SKM-1 treated with dmso at 0.1 percent for 144 hours (cell line): ENCODE measurements at regions not wholly inside any gene's neighbourhood (a gene's known extent, or its start where the extent isn't known, plus 50 kb on each side); places are given as distances from the start of the nearest gene placed in this dataset.
A peak's percentile ranks its signal among the peaks of the same experiment; 100 is the strongest.

Experiments used
- DNase-seq: peaks from one replicate; lab custom pipeline; 2025; ENCODE audit not compliant: unreplicated experiment; lab: John Stamatoyannopoulos, UW

DNA sequence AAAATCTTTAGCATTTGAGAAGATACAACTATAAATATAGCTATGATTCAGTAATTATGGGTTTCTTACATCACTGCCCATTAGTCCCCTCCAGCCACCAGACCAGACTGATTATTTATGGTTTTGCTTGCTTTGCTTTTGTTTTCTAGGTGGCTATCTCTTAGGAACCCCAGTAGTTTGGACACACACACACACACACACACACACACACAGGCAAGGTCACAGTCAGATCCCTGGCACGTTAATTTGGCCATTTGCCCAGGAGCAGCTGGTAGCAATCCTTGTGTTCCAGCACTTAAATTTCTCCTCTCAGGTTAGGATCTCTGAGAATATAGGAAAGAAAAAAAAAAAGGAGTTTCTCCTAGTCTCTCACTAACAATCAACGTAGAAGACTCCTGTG, 90.2 kb upstream of the RESF1 start:
- DNase-seq: no peak

DNA sequence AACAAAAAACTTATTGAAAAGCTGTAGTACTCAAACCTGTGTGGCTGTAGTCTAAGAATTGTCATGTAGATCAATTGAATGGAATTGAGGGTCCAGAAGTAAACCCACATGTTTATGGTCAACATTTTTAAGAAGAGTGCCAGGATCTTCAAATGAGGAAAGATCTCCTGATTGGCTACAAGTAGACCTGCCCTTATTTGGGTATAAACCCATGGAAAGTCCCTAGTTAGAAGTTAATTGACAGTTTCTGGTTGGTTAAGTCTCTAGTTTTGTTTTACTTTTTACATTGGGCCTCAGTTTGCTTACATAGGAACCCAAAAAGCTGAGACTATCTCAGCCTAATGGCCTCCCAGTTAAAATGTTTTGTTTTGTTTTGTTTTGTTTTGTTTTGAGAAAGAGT, 91.9 kb upstream of the RESF1 start:
- no peak for DNase-seq

DNA sequence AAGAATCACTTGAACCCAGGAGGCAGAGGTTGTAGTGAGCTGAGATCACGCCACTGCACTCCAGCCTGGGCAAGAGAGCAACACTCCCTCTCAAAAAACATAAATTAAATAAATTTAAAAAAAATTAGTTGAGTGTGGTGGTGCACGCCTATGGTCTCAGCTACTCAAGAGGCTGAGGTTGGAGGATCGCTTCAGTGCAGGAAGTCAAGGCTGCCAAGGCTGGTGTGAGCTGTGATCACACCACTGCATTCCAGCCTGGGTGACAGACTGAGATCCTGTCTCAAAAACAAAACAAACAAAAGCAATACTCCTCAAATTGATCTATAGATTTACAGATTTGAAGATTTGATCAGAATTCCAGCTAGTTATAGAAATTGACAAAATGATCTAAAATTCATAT, 92.7 kb upstream of the RESF1 start:
- DNase-seq: no peak

DNA sequence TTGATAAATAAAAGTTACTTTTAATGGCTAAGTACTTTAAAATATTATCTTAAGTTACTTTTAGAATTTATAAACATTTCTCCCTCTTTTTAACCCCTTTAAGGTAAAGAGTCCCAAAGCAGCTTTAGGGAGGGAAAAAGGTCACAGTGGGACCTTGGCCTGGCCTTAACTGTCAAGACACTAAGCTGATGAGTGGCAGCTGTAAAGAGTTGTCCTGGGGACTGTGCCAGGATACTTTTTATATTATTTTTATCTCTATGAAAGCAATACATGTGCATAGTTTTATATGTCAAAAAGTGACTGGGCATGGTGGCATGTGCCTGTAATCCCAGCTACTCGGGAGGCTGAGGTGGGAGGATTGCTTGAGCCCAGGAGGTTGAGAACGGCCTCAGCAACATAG, 94.2 kb upstream of the RESF1 start:
- no peak for DNase-seq

DNA sequence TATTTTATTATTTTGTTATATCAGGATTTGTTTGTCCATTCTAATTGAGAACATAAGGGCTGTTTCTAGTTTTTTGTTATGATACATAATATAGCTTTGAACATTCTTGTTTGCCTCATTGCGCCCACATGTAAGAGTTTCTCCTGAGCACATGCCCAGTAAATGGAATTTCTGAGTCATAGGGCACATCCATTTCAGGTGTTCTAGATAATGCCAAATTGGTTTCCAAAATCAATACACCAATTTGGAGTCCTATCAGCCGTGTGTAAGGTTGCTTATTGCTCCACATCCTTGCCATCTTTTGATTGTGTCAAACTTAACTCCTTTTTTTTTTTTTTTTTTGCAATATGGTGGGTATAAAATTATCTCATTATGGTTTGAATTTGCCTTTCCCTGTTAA, 97.9 kb upstream of the RESF1 start:
- DNase-seq: no peak

DNA sequence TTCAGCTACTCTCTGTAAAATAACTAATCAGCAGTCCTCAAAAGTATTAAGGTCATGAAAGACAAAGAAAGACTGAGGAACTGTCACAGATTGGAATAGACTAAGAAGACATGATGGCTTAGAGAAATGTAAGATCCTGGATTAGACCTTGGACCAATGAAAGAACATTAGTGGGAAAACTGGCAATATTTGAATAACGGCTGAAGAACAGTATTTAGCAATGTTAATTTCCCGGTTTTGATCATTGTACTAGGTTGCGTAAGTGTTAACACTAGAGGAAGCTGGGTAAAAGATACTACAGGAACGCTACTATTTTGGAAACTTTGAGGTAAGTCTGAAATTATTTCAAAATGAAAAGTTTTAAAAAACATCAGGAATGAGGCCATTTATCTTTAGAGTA, 98.8 kb upstream of the RESF1 start:
- DNase-seq: no peak

DNA sequence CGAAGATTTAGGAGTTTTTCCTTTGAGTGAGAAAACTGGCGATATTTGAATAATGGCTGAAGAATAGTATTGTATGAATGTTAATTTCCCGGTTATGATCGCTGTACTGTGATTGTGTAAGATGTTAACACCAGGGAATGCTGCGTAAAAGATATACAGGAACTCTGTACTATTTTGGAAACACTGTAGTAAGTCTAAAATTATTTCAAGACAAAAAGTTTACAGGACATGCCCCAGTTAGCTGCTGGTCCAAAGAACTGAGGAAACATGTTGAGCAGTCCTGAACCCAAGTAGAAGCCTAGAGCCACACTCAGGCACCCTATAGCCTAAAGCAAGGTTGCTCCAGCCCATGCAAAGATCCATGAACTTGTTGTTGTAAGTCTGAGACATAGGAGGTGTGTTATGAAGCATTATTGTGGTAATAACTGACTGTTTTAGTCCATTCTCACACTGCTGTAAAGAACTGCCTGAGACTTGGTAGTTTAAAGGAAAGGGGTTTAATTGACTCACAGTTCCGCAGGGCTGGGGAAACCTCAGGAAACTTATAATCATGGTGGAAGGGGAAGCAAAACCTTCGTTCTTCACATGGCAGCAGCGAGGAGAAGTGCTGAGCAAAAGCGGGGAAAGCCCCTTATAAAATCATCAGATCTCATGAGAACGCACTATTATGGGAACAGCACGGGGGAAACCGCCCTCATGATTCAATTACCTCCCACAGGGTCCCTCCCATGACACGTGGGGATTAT, 99.8 kb upstream of the RESF1 start:
- no peak for DNase-seq

DNA sequence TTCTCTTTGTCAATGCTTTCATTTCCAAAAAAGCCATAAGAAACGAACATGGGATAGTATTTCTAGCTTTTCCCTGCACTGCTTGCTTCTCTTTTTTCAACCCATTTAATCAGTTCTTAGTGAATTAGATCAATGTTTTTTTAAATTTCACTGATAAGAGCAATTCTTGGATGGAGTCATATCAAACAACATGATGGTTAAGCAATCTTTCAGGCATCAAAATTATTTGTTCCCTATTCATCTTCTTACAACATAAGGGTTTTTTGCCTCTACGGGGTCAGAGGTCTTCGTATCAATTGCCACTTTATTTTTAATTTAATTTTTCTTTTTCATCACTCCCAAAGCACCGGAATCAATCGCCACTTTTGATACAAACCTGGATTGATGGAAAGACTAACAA, 103.8 kb upstream of the RESF1 start:
- no peak for DNase-seq

DNA sequence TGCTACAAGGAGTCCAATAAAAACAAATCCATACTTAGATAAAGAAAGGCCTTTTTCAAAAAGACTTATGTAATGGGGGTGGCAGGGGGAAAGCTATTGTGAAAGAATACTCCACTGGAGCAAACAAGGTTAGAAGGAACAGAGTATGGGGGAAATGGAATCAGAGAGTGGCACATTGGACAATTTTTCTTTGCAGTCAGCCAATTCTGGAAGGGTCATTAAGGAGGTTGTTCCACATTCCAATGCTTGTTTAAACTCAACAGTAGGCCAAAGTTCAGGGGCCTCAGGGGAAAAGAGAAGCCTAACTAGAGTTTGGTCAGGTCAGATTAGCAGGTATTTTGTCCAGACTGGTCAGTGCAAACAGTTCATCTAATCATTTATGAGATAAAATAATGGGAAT, 105.2 kb upstream of the RESF1 start:
- peak; percentile 34 for DNase-seq

DNA sequence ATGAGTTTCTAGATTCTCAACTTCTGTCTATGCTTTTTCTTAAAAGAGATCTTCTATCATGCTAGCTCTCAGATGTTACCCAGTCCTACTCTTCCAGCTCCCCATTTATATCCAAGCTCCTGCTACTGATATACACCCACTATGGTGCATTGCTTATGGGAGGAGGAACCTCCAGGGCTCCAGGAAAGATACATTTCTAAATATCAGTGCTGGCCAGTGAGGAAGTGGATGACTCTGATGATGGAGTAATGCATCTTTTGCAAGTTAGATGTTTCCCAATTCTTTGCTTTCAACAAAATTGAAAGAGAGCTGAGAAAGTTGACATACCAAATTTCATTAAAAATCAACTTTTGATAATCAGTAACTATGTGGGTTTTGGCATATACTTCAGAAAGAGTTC, 105.7 kb upstream of the RESF1 start:
- DNase-seq: peak; percentile 64

DNA sequence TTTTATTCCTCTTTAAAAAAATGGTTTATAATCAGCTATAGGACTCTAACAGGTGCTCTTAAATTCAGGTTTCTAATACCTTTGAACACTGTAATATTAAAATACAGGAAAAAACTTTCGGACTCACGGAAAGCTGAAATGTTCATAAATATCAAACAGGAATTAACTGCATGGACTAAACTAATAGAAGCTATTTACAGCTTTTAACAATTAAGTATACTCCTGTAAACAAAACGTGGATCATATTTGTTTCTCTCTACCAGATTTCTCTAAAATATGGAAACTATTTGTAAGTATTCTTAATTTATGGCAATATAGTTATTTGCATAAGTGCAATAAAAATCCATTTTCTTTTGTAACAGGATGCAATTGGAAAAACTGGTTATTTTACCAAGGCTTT, 108.9 kb upstream of the RESF1 start:
- DNase-seq: no peak

DNA sequence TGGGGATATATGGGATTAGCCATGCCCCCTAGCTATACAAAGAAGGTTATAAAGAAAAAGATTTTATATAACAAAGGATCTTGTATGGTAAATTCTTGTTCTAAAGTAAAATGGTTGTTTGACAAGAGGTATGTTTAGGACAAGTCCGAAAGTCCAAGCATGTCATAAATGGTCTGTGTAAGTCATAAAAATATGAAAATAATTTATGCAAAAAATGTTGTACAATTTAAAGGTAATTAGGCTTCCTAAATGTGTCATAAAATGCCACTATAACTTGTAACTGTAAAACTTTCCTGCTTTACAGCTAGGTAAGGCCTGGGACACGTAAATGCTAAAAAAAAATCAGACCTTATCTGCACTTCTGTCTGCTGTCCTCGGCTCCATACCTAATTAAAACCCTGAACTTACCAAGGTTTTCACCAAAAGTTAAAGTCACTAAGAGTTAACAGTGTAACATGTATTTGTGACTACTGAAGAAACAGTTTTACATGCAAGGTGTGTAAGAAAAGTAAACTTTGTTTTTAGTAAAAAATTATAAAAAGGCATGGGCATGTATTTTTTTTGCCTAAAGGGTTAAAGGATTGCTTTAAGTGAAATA, 110.0 kb upstream of the RESF1 start:
- DNase-seq: no peak

DNA sequence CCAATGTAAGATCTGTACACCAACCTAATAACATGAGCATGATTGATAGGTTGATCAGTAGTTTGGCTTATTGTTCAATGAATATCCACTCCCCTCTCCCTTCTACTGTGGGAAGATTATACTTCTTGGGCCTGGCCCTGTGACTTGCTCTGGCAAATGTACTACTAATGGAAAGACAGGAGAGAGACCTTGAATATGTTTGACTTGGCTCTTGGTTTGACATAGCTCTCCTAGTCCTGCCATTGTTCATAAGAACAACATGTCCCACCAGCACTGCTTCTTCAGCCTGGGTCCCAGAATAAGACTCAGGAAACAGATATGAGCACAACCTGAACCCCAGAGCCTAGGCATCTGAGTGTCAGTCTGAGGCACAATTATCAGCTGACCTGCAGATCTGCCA, 112.8 kb upstream of the RESF1 start:
- DNase-seq: no peak

DNA sequence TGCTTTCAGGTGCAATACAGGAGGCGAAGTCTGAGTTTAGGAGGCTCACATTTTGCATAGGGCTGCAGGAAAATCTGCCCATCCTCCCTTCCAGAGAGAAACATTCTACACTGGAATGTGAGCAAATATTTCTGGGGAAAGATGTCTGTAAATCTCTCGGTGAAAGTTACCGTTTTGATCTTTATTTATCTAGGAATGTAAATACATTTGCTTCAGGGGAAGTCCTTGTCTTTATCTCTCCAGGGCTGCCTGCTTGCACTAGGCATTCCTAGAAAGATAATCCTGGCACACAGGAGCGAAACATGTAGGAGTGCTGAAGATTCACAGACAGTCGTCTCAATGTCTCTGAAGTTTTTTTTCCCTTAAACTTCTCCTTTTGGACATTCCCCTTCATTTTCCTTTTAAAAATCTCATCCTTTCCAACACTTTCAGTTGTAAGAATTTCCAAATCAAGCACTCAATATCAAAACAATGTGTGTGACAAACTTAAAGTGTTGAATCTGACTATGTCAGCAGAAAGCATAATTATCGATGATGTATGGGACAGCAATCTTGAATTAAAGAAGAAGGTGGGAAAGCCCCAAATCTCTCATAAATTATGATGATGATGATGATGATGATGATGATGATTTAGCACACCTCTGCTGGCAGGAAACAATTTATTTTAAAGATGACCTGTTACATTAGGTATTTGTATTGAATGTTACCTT, 113.4 kb upstream of the RESF1 start:
- DNase-seq: no peak

DNA sequence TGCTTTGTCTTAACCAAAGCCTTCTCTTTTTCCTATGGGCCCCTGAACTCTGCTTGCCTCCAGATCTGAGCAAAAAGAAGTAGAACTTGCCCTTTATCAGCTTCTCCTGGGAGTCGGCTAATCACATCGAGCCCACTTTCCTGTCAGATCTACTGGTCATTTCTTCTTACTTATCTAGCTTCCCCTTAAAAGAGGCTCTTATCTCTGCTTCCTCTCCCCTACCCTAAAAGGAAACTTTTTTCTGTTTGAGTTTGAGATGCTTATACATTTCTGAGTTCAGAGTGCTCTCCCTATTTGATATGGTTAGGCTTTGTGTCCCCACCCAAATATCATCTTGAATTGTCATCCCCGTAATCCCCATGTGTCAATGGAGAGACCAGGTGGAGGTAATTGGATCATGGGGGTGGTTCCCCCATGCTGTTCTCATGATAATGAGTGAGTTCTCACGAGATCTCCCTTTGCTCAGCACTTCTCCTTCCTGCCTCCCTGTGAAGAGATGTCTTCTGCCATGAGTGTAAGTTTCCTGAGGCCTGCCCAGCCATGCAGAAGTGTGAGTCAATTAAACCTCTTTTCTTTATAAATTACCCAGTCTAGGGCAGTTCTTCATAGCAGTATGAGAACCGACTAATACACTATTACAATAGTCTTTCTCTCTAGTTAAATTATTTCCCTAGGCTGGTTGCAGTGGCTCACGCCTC, 114.7 kb upstream of the AMN1 start:
- DNase-seq: no peak

DNA sequence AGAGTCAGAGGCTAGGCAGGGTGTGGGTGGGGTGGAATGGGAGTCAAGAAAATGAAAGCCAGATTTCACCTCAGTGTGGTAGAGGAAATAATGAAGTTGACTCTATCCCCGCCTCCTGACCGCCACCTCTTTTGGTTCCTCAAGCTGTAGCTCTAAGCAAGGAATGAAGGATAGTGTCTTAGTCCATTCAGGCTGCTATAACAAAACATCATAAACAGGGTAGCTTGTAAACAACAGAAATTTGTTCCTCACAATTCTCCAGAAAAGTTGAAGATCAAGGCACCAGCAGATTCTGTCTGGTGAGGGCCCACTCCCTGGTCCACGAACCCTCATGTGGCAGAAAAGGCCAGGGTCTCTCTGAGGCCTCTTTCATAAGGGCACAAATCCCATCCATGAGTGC, 109.1 kb upstream of the AMN1 start:
- DNase-seq: no peak

DNA sequence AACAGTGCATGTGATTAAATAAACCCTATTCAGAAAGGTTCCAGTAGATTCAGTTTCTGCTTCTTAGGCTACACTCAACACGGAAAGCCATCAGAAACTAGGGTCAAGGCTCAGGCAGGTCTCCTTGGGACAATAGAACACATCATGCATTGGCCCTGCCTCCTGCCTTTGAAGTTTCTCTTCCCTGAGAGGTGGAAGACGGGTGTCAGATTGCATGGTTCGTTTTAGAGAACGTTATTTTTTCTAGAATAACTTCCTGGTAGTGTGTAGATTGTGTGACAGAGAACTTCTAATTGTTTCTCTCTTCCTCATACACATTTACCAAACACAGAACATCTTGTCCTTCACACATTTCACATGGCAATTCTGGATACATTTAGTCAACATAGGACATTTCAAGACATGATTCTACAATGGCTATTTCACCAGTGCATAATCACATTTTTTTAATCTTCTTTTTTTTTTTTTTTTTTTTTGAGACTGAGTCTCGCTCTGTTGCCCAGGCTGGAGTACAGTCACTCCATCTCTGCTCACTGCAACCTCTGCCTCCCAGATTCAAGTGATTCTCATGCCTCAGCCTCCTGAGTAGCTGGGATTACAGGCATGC, 106.6 kb upstream of the AMN1 start:
- no peak for DNase-seq

DNA sequence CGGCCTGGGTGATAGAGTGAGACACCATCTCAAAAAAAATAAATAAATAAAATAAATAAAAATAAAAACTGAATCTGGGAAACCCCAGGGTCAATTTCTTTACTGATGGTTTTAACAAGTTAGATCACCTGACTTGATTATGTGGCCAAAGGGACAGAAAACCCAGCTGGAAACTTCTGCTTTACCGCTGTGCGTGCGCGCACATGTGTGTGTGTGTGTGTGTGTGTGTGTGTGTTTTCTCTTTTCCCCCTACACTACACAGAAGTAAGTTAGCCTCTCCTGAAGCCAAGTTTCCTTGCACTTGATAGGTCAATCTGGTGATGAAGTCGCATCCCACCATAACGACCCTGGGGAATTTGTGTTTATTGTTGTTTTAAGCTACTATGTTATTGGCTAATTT, 105.3 kb upstream of the AMN1 start:
- DNase-seq: no peak

DNA sequence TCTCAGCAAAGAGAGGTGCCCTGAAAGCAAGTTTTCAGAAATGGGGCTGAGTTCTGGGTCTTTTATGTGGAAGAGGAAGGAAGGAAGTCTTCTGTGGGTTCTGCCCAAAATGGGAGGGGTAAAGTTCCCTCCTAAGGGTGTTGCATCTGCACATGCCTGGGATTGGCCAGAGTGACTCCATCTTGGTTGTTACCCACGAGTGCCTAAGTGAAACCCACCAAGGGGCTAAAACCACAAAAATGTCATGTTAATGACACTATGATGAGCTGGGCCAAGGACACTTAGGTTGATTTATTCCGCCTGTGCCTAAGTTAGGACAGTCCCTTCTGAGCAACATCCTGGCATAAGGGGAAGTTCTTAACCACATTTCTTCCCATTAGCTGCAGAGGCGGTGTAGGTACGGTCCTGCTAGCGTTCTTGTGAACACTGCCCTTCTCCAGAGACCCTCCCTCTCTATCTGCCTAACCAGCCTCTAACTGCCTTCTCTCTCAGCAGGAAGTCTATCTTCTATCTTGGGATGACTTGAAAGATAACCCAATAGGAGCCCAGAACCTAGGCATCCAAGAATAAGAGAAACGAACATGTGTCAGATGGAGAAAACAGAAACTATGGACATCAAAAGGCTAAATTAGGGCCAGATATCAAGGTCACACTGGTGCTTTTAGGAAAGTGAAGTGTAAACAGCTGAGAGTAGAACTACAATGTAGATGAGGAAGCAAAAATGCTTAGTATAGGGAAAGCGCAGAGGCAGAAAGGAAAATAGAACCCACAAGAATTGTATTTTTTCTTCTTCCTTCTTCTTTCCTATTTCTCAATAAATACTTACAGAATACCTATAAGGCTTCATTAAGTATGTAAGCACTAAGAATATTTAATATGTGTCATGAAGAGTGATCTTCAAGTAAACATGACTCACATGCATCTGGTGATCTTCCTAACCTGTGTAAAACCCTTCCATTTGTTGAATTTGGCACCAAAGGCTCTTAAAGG, 104.2 kb upstream of the AMN1 start:
- peak; percentile 71 for DNase-seq

DNA sequence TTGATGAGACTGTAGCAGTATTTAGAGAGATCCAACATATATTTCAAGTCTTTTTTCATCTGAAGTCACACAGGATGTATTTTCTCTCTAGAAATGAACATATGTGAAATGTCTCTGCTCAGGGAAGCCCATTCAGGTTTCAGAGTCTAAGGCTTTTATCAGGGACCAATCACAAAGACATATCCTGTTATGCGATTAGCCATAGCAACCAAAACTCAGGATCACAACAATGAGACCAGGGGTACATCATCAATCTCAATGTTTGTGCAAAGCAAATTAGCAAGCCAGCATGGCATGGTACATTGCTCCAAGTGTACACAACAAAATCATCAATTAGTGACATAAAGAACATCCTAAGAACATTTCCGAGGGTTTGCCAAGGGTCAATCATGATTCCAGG, 99.2 kb upstream of the AMN1 start:
- no peak for DNase-seq
